ENCODE measurements at regions not wholly inside any gene's neighbourhood (a gene's known extent, or its start where the extent isn't known, plus 50 kb on each side); places are given as distances from the start of the nearest gene placed in this dataset.
"Not testable (repeated sequence)": the region's sequence is repeated elsewhere in the genome, so short reads cannot be mapped to it uniquely, and the experiment has no call there.

DNA sequence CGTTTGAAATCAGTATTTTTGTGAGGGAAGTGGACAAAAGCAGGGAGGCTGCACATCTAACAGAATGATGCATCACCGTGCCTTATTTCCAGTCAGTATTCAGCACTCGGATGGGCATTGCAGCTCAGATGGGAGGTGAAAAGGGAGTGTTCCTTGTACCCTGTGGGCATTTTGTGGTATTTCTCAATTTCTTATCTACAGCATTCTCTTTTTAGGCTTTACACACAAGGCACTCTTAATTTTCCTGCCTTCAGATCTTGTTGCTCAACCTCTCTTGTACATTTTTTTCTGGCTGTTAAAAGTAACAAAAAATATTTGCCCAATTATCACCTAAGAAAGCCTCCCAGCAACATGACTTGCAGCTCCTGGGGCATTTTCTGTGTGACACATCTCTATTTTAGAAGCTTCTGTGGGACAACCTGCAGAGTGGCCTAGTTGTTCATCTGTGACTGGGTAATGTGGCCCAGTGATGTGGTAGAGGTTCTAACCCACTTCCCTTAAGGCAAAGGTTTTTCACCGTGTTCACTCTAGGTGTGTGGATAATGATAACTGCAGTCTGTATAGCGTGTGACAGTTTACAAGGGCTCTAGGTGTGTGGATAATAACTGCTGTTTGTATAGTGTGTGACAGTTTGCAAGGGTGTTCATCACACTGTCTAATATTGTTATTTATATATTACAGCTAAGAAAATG is 257.2 kb downstream of the PTGER3 start:
- DNase-seq (no peak), ATAC-seq (no peak)

GRCh38 chr1:70795064-70795463 is 252.6 kb downstream of the PTGER3 start:
- DNase-seq; H3K4me1 ChIP-seq; H3K36me3 ChIP-seq; intact Hi-C loops (cut with DNase I); H3K9me3 ChIP-seq; H3K27ac ChIP-seq; H3K27me3 ChIP-seq; H3K4me3 ChIP-seq; ATAC-seq: not testable (repeated sequence)

More for the DNA sequence above, 257.2 kb downstream of the PTGER3 start:
- Histone ChIP-seq H3K27ac (no peak overlapping the region), H3K36me3 (no peaks in the 10 kb centered on the region), H3K9me3 (no peaks in the 10 kb centered on the region), H3K4me1 (no peaks in the 10 kb centered on the region), H3K27me3 (no peaks in the 10 kb centered on the region), H3K4me3 (no peak overlapping the region)
- intact Hi-C loops (cut with DNase I), result no loop called here
- TF ChIP-seq, protein P1, sequence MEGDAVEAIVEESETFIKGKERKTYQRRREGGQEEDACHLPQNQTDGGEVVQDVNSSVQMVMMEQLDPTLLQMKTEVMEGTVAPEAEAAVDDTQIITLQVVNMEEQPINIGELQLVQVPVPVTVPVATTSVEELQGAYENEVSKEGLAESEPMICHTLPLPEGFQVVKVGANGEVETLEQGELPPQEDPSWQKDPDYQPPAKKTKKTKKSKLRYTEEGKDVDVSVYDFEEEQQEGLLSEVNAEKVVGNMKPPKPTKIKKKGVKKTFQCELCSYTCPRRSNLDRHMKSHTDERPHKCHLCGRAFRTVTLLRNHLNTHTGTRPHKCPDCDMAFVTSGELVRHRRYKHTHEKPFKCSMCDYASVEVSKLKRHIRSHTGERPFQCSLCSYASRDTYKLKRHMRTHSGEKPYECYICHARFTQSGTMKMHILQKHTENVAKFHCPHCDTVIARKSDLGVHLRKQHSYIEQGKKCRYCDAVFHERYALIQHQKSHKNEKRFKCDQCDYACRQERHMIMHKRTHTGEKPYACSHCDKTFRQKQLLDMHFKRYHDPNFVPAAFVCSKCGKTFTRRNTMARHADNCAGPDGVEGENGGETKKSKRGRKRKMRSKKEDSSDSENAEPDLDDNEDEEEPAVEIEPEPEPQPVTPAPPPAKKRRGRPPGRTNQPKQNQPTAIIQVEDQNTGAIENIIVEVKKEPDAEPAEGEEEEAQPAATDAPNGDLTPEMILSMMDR (IDR thresholded peaks at IDR 0.05), result no peak

GRCh38 chr1:70796298-70796697 is 251.3 kb downstream of the PTGER3 start:
- H3K4me3 ChIP-seq; H3K4me1 ChIP-seq; H3K27me3 ChIP-seq; H3K36me3 ChIP-seq; ATAC-seq; H3K9me3 ChIP-seq; DNase-seq; H3K27ac ChIP-seq; intact Hi-C loops (cut with DNase I): not testable (repeated sequence)

GRCh38 chr1:70802625-70803024 is 245.0 kb downstream of the PTGER3 start:
- not testable (repeated sequence) for ATAC-seq

GRCh38 chr1:70805641-70806040 is 242.0 kb downstream of the PTGER3 start:
- H3K36me3 ChIP-seq, result no peaks in the 10 kb centered on the region
- intact Hi-C loops (cut with DNase I), result no loop called here
- TF ChIP-seq, protein P1 (IDR thresholded peaks at IDR 0.05), result no peak
- H3K4me3 ChIP-seq, result no peak overlapping the region
- H3K27ac ChIP-seq, result no peak overlapping the region
- DNase-seq (peak in 1 of 4 donors; percentile 27), ATAC-seq (no peak)
- H3K4me1 ChIP-seq, result no peaks in the 10 kb centered on the region
- peaks cover 0 to 8% of the 10 kb centered on the region in 2 donors for H3K9me3 ChIP-seq
- no peaks in the 10 kb centered on the region for H3K27me3 ChIP-seq

More at GRCh38 chr1:70802625-70803024, 245.0 kb downstream of the PTGER3 start:
- H3K36me3 ChIP-seq; H3K4me1 ChIP-seq; DNase-seq; H3K4me3 ChIP-seq; H3K27ac ChIP-seq; H3K9me3 ChIP-seq; intact Hi-C loops (cut with DNase I); H3K27me3 ChIP-seq: not testable (repeated sequence)

GRCh38 chr1:70807088-70807664 is 240.4 kb downstream of the PTGER3 start:
- no peaks in the 10 kb centered on the region for H3K27me3 ChIP-seq
- TF ChIP-seq, protein P1 (IDR thresholded peaks at IDR 0.05), result no peak
- H3K27ac ChIP-seq, result no peak overlapping the region
- no peaks in the 10 kb centered on the region for H3K36me3 ChIP-seq
- intact Hi-C loops (cut with DNase I), result no loop called here
- ATAC-seq (no peak), DNase-seq (peak in 1 of 4 donors; percentile 41)
- no peaks in the 10 kb centered on the region for H3K4me1 ChIP-seq
- H3K9me3 ChIP-seq, result peaks cover 0 to 6% of the 10 kb centered on the region in 2 donors
- no peak overlapping the region for H3K4me3 ChIP-seq
